ENCODE measurements at regions not wholly inside any gene's neighbourhood (a gene's known extent, or its start where the extent isn't known, plus 50 kb on each side); places are given as distances from the start of the nearest gene placed in this dataset.

- H3K4me2 ChIP-seq = no peak overlapping the region
- no peaks in the 10 kb centered on the region for H3K36me3 ChIP-seq (ENCODE audit: insufficient read depth)
- no peaks in the 10 kb centered on the region for H3K27me3 Mint-ChIP-seq (ENCODE audit: insufficient read depth, low read depth, poor library complexity)
- H2AFZ ChIP-seq = peak overlapping the region; percentile 78; the same call in 1 of the 2 replicates
- ATAC-seq (peak; percentile 99), DNase-seq (ENCODE audit: low spot score) (peak; percentile 90)
- no peaks in the 10 kb centered on the region for H3K27me3 ChIP-seq (ENCODE audit: insufficient read depth)
- H3K27ac ChIP-seq (ENCODE audit: low read depth) = no peak overlapping the region
- H3K36me3 Mint-ChIP-seq (ENCODE audit: low read depth) = no peaks in the 10 kb centered on the region
- no peaks in the 10 kb centered on the region for H3K79me2 ChIP-seq (replicated peaks; ENCODE audit: insufficient read depth)
- H3K4me1 Mint-ChIP-seq = peaks cover 8% of the 10 kb centered on the region; the same call in 2 of the 3 replicates
- no peaks in the 10 kb centered on the region for H4K20me1 ChIP-seq (replicated peaks; ENCODE audit: insufficient read depth)
- no peaks in the 10 kb centered on the region for H3F3A ChIP-seq (replicated peaks; ENCODE audit: low read depth)
- TF ChIP-seq EZH2phosphoT487 (IDR thresholded peaks at IDR 0.05; ENCODE audit: unreplicated experiment) (no peak), CTCF (conservative IDR thresholded peaks at IDR 0.05; ENCODE audit: low read depth in 2 of 2) (peak; percentile 94 to 99), ZNF462 (CRISPR knock-in tag; IDR thresholded peaks at IDR 0.05) (0 out of 2 replicates have a peak, but pooled peaks have one; percentile 40)
- no peak overlapping the region for H3K27ac Mint-ChIP-seq
- H3K9me2 ChIP-seq (ENCODE audit: insufficient read depth) = no peaks in the 10 kb centered on the region
- no peaks in the 10 kb centered on the region; the same call in 1 of the 2 replicates for H3K4me1 ChIP-seq (ENCODE audit: insufficient read depth)
- no peaks in the 10 kb centered on the region for H3K9me3 Mint-ChIP-seq
- H3K4me3 ChIP-seq = no peak overlapping the region
- no peak overlapping the region for H3K4me3 Mint-ChIP-seq
Observed at GRCh38 chr3:17841190-17841828, 98.9 kb upstream of the TBC1D5 start.
